PC-9 (cell line): ENCODE measurements at regions not wholly inside any gene's neighbourhood (a gene's known extent, or its start where the extent isn't known, plus 50 kb on each side); places are given as distances from the start of the nearest gene placed in this dataset.

Experiments
- BruUV-seq: library from RNA; stranded (reverse); fragments of 400-500 nt; replicated peaks from 2 replicates; lab custom pipeline; 2021; lab: Mats Ljungman, UMichigan
- CTCF ChIA-PET: fragments of 300-600 bp; sonication (Branson Sonifier 250); formaldehyde crosslinking; loops from one replicate; lab custom pipeline; 2022; ENCODE audit warnings: antibody characterized with exemption; lab: Charles Lee
- POLR2A ChIA-PET: fragments of 300-600 bp; sonication (Branson Sonifier 250); formaldehyde crosslinking; loops from one replicate; lab custom pipeline; 2022; ENCODE audit warnings: antibody characterized with exemption; ENCODE audit not compliant: unreplicated experiment; lab: Charles Lee
- DNase-seq, 2 experiments: peaks; one replicate each; pipeline versions ENCODE4 v3.0.0 to v3.0.0-alpha.2; 2015 to 2022; ENCODE audit warnings: mixed read lengths in 1 of 2
- H2AFZ ChIP-seq: fragments of 200-600 bp; sonication (generic); 2 replicates; pipeline ENCODE4 v1.8.1; 2017; ENCODE audit warnings: antibody characterized with exemption
- H3F3A ChIP-seq: fragments of 200-600 bp; sonication (generic); 2 replicates; pipeline ENCODE4 v1.8.1; 2017; ENCODE audit warnings: antibody characterized with exemption, mild to moderate bottlenecking, low read depth; ENCODE audit not compliant: insufficient read depth
- H3K27ac ChIP-seq: fragments of 200-600 bp; sonication (generic); 2 replicates; pipeline ENCODE4 v1.6.1; 2016; ENCODE audit warnings: mixed run types
- H3K27me3 ChIP-seq: fragments of 200-600 bp; sonication (generic); 2 replicates; pipeline ENCODE4 v1.6.1; 2016; ENCODE audit warnings: low read depth, mixed run types; ENCODE audit not compliant: insufficient read depth
- H3K36me3 ChIP-seq: fragments of 200-600 bp; sonication (generic); 2 replicates; pipeline ENCODE4 v1.6.1; 2016; ENCODE audit warnings: low read depth, mixed run types
- H3K4me1 ChIP-seq: fragments of 200-600 bp; sonication (generic); replicated peaks from 2 replicates; pipeline ENCODE4 v1.6.1; 2016; ENCODE audit warnings: mixed run types; ENCODE audit not compliant: insufficient read depth
- H3K4me2 ChIP-seq: fragments of 200-600 bp; sonication (generic); 2 replicates; pipeline ENCODE4 v1.6.1; 2017; ENCODE audit warnings: mixed run types
- H3K4me3 ChIP-seq: fragments of 200-600 bp; sonication (generic); 2 replicates; pipeline ENCODE4 v1.6.1; 2016; ENCODE audit warnings: mixed run types
- H3K79me2 ChIP-seq: fragments of 200-600 bp; sonication (generic); 2 replicates; pipeline ENCODE4 v1.6.1; 2017; ENCODE audit warnings: low read depth, mixed run types
- H3K9me2 ChIP-seq: fragments of 200-600 bp; sonication (generic); 2 replicates; pipeline ENCODE4 v1.8.1; 2017; ENCODE audit warnings: mild to moderate bottlenecking; ENCODE audit not compliant: insufficient read depth
- H3K9me3 ChIP-seq: fragments of 200-600 bp; sonication (generic); 2 replicates; pipeline ENCODE4 v1.8.1; 2016; ENCODE audit warnings: low read depth; ENCODE audit not compliant: insufficient read depth
- H4K20me1 ChIP-seq: fragments of 200-600 bp; sonication (generic); 2 replicates; pipeline ENCODE4 v1.8.1; 2017; ENCODE audit not compliant: insufficient read depth
- EZH2 ChIP-seq: fragments of 200-600 bp; sonication (generic); IDR thresholded peaks from 2 replicates; pipeline ENCODE4 v1.8.0; 2017; ENCODE audit warnings: antibody characterized with exemption, low read depth
- intact Hi-C: fragments of 100-400 bp; cut with micrococcal nuclease; formaldehyde crosslinking; loops from one replicate; pipeline ENCODE4 v1.10.0; 2022; ENCODE audit not compliant: unreplicated experiment
- TF ChIP-seq, protein P1 (sequence below): fragments of 200-600 bp; sonication (generic); conservative IDR thresholded peaks from 2 replicates; pipeline ENCODE4 v1.6.1; 2017; ENCODE audit warnings: mixed run types, antibody characterized with exemption, mild to moderate bottlenecking, moderate library complexity

DNA sequence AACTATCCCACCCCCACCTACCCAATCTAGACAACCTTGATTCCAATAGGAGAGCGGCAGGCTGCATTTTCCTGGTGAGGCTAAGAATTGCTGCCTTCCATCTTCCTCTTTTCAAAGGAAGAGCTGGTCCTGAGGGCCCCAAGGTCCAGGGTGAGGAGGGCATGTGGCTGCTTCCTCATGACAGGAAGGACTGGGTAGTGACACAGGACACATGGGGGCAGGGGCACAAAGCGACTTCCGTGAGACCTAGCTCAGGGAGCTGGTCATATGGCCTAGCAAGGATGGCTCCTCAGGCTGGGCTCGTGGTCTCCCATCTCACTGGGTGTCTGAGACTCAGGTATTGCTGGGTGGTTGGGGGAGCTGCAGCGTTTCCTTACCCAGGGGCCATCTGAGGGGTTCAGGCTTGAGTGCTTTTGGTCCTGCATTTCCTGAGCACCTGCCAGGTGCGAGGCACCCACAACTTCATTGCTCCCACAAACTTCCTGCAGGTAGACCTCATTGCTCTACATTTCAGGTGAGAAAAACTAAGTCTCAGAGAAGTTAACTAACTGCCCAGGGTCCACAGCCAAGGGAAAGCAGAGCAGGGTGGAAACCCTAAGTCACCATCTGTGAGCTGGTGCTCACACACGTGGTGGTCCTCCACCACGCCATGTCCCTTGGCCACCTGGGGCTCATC is 160.0 kb upstream of the TLE3 start:
- Histone ChIP-seq H3K9me3 (no peaks in the 10 kb centered on the region), H2AFZ (no peak overlapping the region), H3K4me3 (no peak overlapping the region), H3F3A (no peaks in the 10 kb centered on the region), H3K27ac (no peak overlapping the region), H4K20me1 (no peaks in the 10 kb centered on the region), H3K27me3 (no peaks in the 10 kb centered on the region), H3K4me1 (no peaks in the 10 kb centered on the region), H3K36me3 (no peaks in the 10 kb centered on the region), H3K4me2 (no peak overlapping the region), H3K79me2 (no peaks in the 10 kb centered on the region), H3K9me2 (no peaks in the 10 kb centered on the region)
- intact Hi-C loops: no loop called here
- BruUV-seq: no TSS peak
- TF ChIP-seq, protein P1, sequence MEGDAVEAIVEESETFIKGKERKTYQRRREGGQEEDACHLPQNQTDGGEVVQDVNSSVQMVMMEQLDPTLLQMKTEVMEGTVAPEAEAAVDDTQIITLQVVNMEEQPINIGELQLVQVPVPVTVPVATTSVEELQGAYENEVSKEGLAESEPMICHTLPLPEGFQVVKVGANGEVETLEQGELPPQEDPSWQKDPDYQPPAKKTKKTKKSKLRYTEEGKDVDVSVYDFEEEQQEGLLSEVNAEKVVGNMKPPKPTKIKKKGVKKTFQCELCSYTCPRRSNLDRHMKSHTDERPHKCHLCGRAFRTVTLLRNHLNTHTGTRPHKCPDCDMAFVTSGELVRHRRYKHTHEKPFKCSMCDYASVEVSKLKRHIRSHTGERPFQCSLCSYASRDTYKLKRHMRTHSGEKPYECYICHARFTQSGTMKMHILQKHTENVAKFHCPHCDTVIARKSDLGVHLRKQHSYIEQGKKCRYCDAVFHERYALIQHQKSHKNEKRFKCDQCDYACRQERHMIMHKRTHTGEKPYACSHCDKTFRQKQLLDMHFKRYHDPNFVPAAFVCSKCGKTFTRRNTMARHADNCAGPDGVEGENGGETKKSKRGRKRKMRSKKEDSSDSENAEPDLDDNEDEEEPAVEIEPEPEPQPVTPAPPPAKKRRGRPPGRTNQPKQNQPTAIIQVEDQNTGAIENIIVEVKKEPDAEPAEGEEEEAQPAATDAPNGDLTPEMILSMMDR: no peak
- TF ChIP-seq EZH2: no peak
- CTCF ChIA-PET: no interaction called here
- DNase-seq: no peak
- POLR2A ChIA-PET: no interaction called here

DNA sequence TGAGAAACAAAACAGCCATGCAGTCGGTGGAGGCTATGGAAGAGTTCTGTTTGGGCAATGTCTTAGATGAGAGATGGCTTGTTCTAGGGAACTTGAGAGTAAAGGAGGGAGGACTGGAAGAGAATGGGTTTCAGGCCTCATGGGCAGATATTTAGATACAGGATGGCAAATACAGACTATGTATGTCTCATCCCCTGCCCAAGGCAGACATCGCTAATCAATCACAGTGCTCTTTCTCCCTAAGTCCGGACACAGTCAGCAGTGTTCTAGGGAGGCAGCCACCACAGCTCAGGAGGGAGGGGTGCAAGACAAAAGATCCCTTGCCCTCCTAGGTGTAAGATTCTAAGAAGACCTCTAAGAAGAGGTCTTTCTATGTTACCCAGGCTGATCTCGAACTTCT is 159.3 kb upstream of the TLE3 start:
- no peak overlapping the region for H3K4me3 ChIP-seq
- no peak overlapping the region for H3K27ac ChIP-seq
- H3F3A ChIP-seq: no peaks in the 10 kb centered on the region
- H3K9me2 ChIP-seq: no peaks in the 10 kb centered on the region
- CTCF ChIA-PET: no interaction called here
- DNase-seq: no peak
- no peak overlapping the region for H3K4me2 ChIP-seq
- no TSS peak for BruUV-seq
- no peaks in the 10 kb centered on the region for H4K20me1 ChIP-seq
- H3K36me3 ChIP-seq: no peaks in the 10 kb centered on the region
- H3K27me3 ChIP-seq: no peaks in the 10 kb centered on the region
- TF ChIP-seq, protein P1: no peak
- no peak for TF ChIP-seq EZH2
- no peaks in the 10 kb centered on the region for H3K79me2 ChIP-seq
- no peaks in the 10 kb centered on the region for H3K4me1 ChIP-seq
- intact Hi-C loops: no loop called here
- H2AFZ ChIP-seq: no peak overlapping the region
- POLR2A ChIA-PET: no interaction called here
- H3K9me3 ChIP-seq: no peaks in the 10 kb centered on the region

DNA sequence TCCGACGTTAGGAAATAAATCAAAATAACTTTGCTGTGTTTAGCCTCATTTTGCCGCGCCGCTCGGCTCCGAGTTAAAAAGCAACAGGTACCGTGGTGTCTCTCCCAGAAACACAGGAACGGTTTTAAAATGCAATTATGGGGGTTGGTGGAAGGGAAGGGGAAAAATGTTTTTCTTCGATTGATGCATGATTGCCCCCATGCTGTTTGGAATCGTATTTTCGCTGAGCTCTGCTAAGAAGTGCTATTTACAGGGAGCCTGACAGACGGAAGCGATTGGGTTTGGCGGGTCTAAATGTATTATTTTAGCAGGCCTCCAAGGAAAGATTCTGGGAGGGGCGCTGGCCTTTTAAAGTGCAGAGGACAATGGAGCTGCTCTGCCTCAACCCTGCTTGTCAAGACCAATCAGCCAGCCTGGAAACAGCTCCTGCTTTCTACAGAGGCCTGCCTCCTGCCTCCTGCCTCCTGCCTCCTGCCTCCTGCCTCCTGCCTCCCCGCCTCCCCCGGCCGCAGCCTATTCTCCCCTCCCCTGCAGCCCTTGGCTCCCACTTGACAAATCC is 156.7 kb upstream of the TLE3 start:
- no peaks in the 10 kb centered on the region for H4K20me1 ChIP-seq
- ChIA-PET POLR2A (no interaction called here), CTCF (no interaction called here)
- no peaks in the 10 kb centered on the region for H3K36me3 ChIP-seq
- H2AFZ ChIP-seq: no peak overlapping the region
- no peak overlapping the region for H3K27ac ChIP-seq
- no peaks in the 10 kb centered on the region for H3K27me3 ChIP-seq
- H3K4me3 ChIP-seq: no peak overlapping the region
- no peaks in the 10 kb centered on the region for H3K79me2 ChIP-seq
- no TSS peak for BruUV-seq
- intact Hi-C loops: no loop called here
- no peak for TF ChIP-seq EZH2
- TF ChIP-seq, protein P1: no peak
- H3K4me2 ChIP-seq: no peak overlapping the region
- no peaks in the 10 kb centered on the region for H3K9me3 ChIP-seq
- H3K9me2 ChIP-seq: no peaks in the 10 kb centered on the region
- no peaks in the 10 kb centered on the region for H3K4me1 ChIP-seq
- no peak for DNase-seq
- no peaks in the 10 kb centered on the region; the same call in 1 of the 2 replicates for H3F3A ChIP-seq
